Adrenal gland (tissue), 5 donors: ENCODE measurements at regions not wholly inside any gene's neighbourhood (a gene's known extent, or its start where the extent isn't known, plus 50 kb on each side); places are given as distances from the start of the nearest gene placed in this dataset.

Experiments used
- CTCF ChIP-seq, 6 experiments: fragments of 450-650 bp in 4 of 6; fragments of 200-600 bp in 2 of 6; sonication (generic) in 1 of 6; IDR thresholded peaks; 1 replicate in 5 of 6; 2 replicates in 1 of 6; pipeline versions ENCODE4 v1.5.1 to v1.8.0; 2016 to 2021; ENCODE audit warnings: antibody characterized with exemption in 6 of 6, mild to moderate bottlenecking in 2 of 6, moderate library complexity in 1 of 6
- POLR2A ChIP-seq, 2 donors: fragments of 450-650 bp; IDR thresholded peaks; one replicate each; pipeline ENCODE4 v1.6.1; 2017; ENCODE audit warnings: antibody characterized with exemption in 2 of 2, mild to moderate bottlenecking in 2 of 2, moderate library complexity in 1 of 2
- donor health status: DM: no; HTN: no; CAD: no.

- TF ChIP-seq CTCF (IDR thresholded peaks at IDR 0.05) (no peak), POLR2A (IDR thresholded peaks at IDR 0.05) (no peak)
Measured at GRCh38 chr3:28651159-28651558, 302.5 kb upstream of the AZI2 start.
